Activated naive CD4-positive, alpha-beta T cell treated with anti-CD3 and anti-CD28 coated beads, Interleukin-2, amount 50 U/mL, for 24 hours (primary cell): ENCODE measurements at regions not wholly inside any gene's neighbourhood (a gene's known extent, or its start where the extent isn't known, plus 50 kb on each side); places are given as distances from the start of the nearest gene placed in this dataset.

ENCODE experiments used
- H3K27ac Mint-ChIP-seq: one replicate; pipeline ENCODE4 v1.8.0; 2021; ENCODE audit warnings: mild to moderate bottlenecking, mixed read lengths
- H3K27me3 Mint-ChIP-seq: one replicate; pipeline ENCODE4 v1.8.0; 2021; ENCODE audit warnings: mixed read lengths
- H3K36me3 Mint-ChIP-seq: one replicate; pipeline ENCODE4 v1.8.0; 2021; ENCODE audit warnings: mixed read lengths
- H3K4me1 Mint-ChIP-seq: one replicate; pipeline ENCODE4 v1.8.0; 2021; ENCODE audit warnings: mixed read lengths
- H3K4me3 Mint-ChIP-seq: one replicate; pipeline ENCODE4 v1.8.0; 2021; ENCODE audit warnings: mild to moderate bottlenecking, mixed read lengths
- H3K9me3 Mint-ChIP-seq: one replicate; pipeline ENCODE4 v1.8.0; 2021; ENCODE audit warnings: mixed read lengths

DNA sequence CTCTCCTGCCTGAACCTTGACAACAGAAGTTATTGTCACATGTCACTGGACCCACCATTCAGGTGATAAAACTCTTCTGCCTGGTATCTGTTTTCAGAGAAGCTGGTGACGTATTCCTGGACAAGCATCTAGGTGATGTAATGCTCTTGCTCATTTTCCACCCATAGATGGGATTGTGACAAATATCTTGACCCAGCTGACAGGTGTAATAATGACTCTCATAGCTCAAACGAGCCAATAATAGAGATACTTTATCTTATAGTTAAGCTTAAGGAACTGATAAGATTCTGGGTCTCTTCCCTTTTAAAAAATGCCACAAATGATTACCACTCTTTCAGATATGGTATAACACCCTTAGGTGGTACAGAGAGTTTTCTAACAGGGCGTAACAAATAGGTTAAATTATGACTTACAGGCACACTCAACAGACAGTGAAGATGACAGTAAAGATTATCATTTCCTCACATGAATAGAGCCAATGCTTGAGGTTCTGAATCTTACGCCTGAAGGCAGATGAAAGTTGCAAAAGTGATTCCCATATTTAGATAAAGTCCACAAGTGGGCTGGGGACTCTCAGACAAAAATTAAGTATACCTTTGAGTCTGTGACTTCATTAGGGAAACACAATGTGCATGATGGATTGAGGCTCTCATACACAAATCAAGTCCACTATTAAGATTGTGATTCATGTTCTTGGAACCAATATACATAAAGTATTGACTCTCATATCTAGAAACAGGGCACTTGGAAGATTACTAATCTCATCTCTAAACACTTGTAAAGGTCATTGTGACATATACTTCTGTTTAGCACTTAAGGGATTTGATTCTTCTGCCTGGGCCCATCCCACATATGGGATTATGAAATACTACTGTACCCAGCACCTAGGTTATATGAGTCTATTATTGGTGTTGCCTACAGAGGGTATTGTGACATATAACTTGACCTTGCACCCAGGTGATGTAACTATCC, 326.0 kb downstream of the RPS4Y2 start:
- Mint-ChIP-seq H3K4me3 (no peak overlapping the region), H3K27me3 (no peaks in the 10 kb centered on the region), H3K36me3 (peaks cover under 1% of the 10 kb centered on the region), H3K9me3 (peaks cover 4% of the 10 kb centered on the region), H3K4me1 (peaks cover 6% of the 10 kb centered on the region), H3K27ac (no peak overlapping the region)

DNA sequence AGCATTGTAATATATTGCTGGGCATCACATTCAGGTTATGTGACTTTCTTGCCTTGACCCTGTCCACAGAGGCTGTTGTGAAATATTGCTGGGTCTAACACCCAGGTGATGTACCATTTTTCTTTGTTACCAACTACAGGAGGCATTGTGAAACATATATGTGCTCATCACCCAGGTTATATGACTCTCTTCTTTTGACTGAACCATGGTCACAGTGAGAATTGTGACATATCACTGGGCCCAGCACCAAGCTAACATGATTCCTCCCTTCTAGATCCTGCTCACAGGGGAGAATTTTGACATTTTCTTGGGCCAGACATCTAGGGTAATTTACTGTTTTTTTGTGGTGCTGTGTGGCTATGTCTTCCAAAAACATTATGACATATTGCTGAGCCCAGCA, 326.7 kb downstream of the RPS4Y2 start:
- Mint-ChIP-seq H3K36me3 (peaks cover 2% of the 10 kb centered on the region), H3K4me3 (no peak overlapping the region), H3K4me1 (peaks cover 4% of the 10 kb centered on the region), H3K27me3 (no peaks in the 10 kb centered on the region), H3K27ac (no peak overlapping the region), H3K9me3 (peaks cover 4% of the 10 kb centered on the region)

DNA sequence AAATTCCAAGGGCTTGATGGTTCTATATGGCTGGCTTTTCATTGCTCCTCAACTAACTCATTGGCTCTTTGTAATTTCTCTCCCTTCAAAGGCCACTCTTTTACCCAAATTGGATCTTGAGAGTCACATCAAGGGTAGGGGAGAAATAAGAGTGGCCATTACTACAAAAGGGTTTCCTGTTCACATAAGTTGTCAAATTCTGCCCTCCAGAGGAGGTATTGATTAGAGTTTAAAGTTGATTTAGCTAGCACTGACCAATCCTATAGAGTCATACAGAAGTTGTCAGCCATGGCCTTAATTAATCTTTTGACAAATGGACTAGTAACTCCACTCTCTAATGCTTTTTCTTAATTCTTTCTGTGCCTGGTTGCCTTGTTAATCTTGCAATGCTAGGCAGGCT, 336.0 kb downstream of the RPS4Y2 start:
- no peaks in the 10 kb centered on the region for H3K4me1 Mint-ChIP-seq
- H3K4me3 Mint-ChIP-seq, result no peak overlapping the region
- no peak overlapping the region for H3K27ac Mint-ChIP-seq
- peaks cover 2% of the 10 kb centered on the region for H3K36me3 Mint-ChIP-seq
- H3K27me3 Mint-ChIP-seq, result no peaks in the 10 kb centered on the region
- H3K9me3 Mint-ChIP-seq, result no peaks in the 10 kb centered on the region

DNA sequence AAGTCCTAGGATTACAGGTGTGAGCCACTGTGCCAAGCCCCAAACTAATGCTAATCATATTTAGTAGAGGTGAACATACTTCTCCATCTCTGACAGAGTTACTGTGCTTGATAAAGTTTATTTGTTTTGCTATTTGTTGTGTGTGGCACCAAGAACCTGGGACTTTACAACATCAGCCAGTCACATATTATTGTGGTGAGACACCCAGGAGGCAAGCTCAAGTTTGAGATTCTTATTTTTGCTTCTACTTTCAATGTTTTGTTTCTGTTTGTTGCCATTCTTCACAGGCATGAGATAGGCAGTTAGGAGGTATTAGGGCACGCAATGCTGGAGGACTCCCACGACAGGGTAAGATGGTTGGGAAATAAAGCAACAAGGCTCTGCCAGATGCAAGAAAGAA, 346.6 kb downstream of the RPS4Y2 start:
- H3K27ac Mint-ChIP-seq, result no peak overlapping the region
- H3K27me3 Mint-ChIP-seq, result no peaks in the 10 kb centered on the region
- H3K4me1 Mint-ChIP-seq, result peaks cover 25% of the 10 kb centered on the region
- no peak overlapping the region for H3K4me3 Mint-ChIP-seq
- H3K9me3 Mint-ChIP-seq, result no peaks in the 10 kb centered on the region
- peaks cover 2% of the 10 kb centered on the region for H3K36me3 Mint-ChIP-seq

DNA sequence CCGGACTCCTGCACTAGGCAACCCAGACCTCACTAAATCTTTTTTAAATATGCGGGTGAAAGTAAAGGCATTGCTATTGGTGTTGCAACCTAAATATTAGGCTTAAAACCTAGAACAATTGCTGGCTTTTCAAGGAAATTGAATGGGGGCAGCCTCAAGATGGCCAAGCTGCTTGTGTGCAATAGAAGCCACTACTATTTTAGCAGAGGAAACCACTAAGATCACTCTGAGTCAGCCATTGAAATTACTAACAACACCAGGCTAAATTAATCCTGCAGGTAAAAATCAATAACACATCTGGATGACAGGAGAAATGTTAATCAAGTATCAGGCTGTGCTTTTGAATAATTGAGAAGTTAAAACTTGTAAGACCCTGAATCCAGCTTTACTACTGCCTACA, 348.0 kb downstream of the RPS4Y2 start:
- H3K36me3 Mint-ChIP-seq, result peaks cover 2% of the 10 kb centered on the region

DNA sequence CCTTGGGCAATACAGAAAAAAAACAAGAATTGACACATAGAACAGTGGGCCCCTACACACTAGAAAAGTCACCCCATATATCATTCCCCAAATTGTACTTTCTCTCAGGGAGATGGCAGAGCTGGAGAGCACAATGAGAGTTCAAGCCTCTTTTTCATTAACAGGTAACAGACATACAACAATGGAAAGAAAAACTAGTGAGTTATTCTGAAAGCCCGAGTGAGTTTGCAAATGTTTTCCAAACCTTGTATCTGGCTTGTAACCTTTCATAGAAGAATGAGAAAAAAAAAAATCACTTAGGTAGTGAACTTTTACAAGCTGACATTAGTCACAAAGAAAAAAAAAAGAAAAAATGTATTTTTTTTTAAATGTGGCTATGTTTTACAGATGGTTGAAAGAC, 349.6 kb downstream of the RPS4Y2 start:
- Mint-ChIP-seq H3K27ac (peak overlapping the region; percentile 85), H3K27me3 (no peaks in the 10 kb centered on the region), H3K9me3 (no peaks in the 10 kb centered on the region), H3K4me3 (no peak overlapping the region), H3K4me1 (peaks cover 46% of the 10 kb centered on the region), H3K36me3 (peaks cover 2% of the 10 kb centered on the region)

More for the DNA sequence above, 348.0 kb downstream of the RPS4Y2 start:
- no peak overlapping the region for H3K4me3 Mint-ChIP-seq
- H3K9me3 Mint-ChIP-seq, result no peaks in the 10 kb centered on the region
- no peaks in the 10 kb centered on the region for H3K27me3 Mint-ChIP-seq
- H3K27ac Mint-ChIP-seq, result no peak overlapping the region
- H3K4me1 Mint-ChIP-seq, result peaks cover 33% of the 10 kb centered on the region

DNA sequence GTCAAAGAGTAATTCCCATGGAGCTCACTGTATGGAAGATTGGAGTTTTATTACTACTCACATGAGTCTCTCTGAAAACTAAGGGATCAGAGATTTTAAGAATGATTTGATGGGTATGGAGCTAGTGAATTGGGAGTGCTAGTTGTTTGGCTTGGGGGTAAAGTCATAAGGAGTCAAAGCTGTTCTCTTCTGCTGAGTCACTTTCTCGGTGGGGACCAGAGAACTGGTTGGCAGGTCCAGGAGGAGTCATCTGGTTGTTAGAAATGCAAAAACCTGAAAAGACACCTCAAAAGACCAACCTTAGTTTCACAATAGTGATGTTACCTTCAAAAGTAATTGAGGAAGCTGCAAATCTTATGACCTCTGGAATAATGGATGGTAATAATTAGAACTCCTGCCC, 355.4 kb downstream of the RPS4Y2 start:
- Mint-ChIP-seq H3K4me1 (peaks cover 38% of the 10 kb centered on the region), H3K36me3 (peaks cover 6% of the 10 kb centered on the region), H3K27ac (no peak overlapping the region), H3K27me3 (no peaks in the 10 kb centered on the region), H3K4me3 (no peak overlapping the region), H3K9me3 (peaks cover 5% of the 10 kb centered on the region)

DNA sequence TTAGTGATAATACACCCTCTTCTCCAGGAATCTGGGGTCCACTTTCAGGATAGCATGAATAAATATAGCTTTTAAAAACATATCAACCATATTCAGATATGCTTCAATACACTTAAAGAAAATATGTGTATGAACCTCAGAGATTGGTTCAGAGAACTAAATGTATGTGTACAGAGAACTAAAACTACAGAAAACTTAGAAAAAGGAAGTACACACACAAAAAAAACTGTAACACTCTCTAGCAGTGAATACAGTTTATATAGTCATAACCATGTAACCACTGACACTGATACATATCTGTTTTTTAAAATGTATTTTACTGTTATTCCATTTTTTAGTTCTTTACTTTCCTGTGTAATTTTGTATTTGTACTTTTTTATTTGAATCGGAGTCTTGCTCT, 365.2 kb downstream of the RPS4Y2 start:
- H3K4me1 Mint-ChIP-seq, result peaks cover 13% of the 10 kb centered on the region
- no peak overlapping the region for H3K4me3 Mint-ChIP-seq
- H3K27me3 Mint-ChIP-seq, result no peaks in the 10 kb centered on the region
- peaks cover 2% of the 10 kb centered on the region for H3K36me3 Mint-ChIP-seq
- H3K27ac Mint-ChIP-seq, result no peak overlapping the region
- H3K9me3 Mint-ChIP-seq, result no peaks in the 10 kb centered on the region

DNA sequence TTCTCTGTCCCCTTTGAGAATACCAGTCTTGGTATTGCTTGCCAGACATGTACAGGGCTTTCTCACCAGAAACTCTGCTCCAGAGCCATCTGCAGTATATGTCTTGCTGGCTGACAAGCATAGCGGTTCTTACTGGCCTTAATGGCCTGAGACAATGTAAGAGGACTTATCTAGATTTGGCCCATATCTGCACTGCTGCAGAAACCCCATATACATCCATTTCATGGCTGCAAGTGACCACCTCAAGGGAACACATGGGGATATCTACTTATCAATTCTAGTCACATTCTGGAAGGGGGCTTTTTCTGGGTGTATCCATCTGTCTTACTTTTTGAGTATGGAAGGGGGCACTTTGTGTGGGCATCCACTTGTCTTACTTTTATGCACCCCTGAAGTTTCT, 375.5 kb upstream of the RBMY1B start:
- H3K27me3 Mint-ChIP-seq, result no peaks in the 10 kb centered on the region
- H3K27ac Mint-ChIP-seq, result peak overlapping the region; percentile 89
- H3K9me3 Mint-ChIP-seq, result no peaks in the 10 kb centered on the region
- H3K36me3 Mint-ChIP-seq, result peaks cover 4% of the 10 kb centered on the region
- peaks cover 43% of the 10 kb centered on the region for H3K4me1 Mint-ChIP-seq
- H3K4me3 Mint-ChIP-seq, result peak overlapping the region; percentile 26

DNA sequence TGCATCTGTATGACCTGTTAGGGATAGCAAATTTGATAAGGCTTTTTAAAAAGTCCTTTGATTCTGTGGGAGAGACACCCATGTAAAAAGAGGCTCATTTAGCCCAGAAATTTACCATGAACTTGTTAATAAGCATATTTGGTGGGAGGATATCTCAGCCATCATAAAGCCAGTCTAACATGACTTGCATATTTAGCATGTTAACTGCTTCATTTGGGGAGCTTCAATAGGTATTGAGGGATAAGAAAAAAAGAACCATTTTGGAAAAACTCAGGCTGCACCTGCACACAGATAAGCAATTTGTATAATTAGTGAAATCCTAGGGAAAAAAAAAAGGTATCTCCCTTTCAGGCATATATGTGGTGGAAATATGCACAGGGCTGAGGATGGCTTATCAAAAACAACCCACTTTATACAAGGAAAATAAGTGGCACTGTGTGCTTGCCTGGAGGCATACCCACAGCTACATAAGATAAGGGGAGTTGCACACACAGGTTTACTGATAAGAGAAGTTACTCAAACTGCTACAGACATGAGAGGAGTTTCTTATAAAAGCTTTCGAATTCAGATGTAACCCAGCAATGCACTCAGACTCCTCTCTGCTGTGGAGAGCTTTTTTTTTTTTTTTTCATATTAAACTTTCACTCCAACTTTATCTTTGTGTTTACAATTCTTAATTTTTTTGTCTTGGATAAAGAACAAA, 372.9 kb upstream of the RBMY1B start:
- no peaks in the 10 kb centered on the region for H3K9me3 Mint-ChIP-seq
- H3K4me3 Mint-ChIP-seq, result peak overlapping the region; percentile 85
- peaks cover 47% of the 10 kb centered on the region for H3K4me1 Mint-ChIP-seq
- H3K27me3 Mint-ChIP-seq, result no peaks in the 10 kb centered on the region
- peak overlapping the region; percentile 96 for H3K27ac Mint-ChIP-seq
- peaks cover 2% of the 10 kb centered on the region for H3K36me3 Mint-ChIP-seq

DNA sequence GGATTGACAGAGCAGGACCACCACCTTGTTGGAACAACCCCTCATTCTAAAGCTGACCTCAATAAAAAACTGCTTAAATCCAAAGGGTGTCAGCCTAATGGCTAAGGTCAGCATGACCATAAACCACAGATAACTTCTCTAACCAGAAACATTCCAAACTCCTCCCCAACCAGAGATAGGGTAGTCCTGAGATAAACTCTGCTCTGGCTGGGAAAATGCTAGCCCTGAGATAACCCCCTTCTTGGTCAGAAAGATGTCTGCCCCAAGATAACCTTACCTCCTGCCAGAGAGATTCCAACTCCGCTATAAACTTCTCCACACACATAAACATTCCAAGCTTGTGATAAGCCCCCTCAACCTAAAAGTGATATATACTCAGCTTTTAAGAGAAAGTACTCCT, 364.8 kb upstream of the RBMY1B start:
- peak overlapping the region; percentile 89 for H3K27ac Mint-ChIP-seq

DNA sequence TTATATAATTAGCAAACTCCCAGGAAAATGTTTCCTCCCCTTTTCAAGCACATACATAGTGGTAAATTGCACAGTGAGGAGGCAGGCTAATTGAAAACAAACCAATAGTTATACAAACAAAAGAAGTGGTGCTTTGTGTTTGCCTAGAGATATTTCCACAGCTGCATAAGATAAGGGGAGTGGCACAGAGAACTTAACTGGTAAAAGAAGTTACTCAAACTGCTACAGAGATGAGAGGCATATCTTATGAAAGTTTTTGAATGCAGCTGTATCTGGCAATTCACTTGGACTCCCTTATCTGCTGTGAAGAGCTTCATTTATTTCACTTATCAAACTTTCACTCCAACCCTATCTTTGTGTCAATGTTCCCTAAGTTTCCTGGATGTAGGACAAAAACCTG, 361.2 kb upstream of the RBMY1B start:
- Mint-ChIP-seq H3K36me3 (peaks cover 22% of the 10 kb centered on the region), H3K27me3 (no peaks in the 10 kb centered on the region), H3K9me3 (no peaks in the 10 kb centered on the region), H3K4me1 (peaks cover 23% of the 10 kb centered on the region), H3K27ac (no peak overlapping the region), H3K4me3 (no peak overlapping the region)

More for the DNA sequence above, 364.8 kb upstream of the RBMY1B start:
- no peaks in the 10 kb centered on the region for H3K27me3 Mint-ChIP-seq
- no peaks in the 10 kb centered on the region for H3K9me3 Mint-ChIP-seq
- H3K4me1 Mint-ChIP-seq, result peaks cover 32% of the 10 kb centered on the region
- peaks cover 8% of the 10 kb centered on the region for H3K36me3 Mint-ChIP-seq
- H3K4me3 Mint-ChIP-seq, result peak overlapping the region; percentile 53

DNA sequence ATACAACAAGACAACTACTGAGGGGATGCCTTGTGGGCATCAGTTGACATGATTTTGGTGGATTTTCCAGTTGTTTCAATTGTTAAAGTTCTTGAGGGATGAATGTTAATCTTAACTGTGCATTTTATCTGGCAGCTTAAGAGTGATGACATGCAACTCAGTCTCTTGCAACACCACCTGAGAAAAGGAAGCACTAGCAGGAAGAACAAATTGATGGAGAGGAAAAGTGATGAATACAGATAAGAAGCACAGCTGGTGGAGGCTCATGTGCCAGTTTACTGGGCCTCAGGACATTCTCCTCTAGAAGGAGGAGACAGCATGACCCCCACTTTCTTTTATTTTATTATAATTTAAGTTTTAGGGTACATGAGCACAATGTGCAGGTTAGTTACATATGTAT, 341.3 kb upstream of the RBMY1B start:
- Mint-ChIP-seq H3K27ac (no peak overlapping the region), H3K9me3 (no peaks in the 10 kb centered on the region), H3K4me3 (no peak overlapping the region), H3K4me1 (peaks cover 17% of the 10 kb centered on the region), H3K36me3 (peaks cover 21% of the 10 kb centered on the region), H3K27me3 (no peaks in the 10 kb centered on the region)

DNA sequence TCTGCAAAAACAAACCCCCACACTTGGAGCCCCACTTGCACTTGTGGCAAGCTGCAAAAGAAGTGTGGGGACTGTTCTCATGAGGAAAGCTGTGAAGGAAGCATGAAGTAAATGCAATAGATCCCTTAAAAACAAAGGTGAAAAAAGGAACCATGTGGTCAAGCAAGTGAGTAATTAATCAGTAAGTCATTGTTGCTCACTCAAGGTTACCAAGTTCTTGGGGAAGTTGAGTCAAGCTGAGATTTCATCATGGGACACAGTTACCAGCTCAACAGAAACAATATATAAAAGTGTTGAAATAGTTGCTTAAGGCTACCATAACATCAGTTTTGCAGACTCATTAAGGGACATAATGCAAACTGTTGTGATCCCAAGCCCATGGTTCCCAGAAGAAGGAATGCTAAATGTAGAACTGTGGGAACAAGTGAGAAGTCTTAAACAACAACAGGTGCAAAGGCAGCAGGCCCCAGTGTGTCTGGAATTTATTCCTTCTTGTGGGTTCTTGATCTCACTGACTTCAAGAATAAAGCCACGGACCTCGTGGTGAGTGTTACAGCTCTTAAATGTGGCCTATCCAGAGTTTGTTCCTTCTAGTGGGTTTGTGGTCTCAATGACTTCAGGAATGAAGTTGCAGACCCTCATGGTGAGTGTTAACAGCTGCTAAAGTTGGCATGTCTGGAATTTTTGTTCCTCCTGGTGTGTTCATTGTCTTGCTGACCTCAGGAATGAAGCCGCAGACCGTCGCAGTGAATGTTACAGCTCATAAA, 336.3 kb upstream of the RBMY1B start:
- H3K4me3 Mint-ChIP-seq, result no peak overlapping the region
- peaks cover 13% of the 10 kb centered on the region for H3K36me3 Mint-ChIP-seq
- H3K27ac Mint-ChIP-seq, result no peak overlapping the region
- peaks cover 35% of the 10 kb centered on the region for H3K4me1 Mint-ChIP-seq
- H3K9me3 Mint-ChIP-seq, result no peaks in the 10 kb centered on the region
- H3K27me3 Mint-ChIP-seq, result no peaks in the 10 kb centered on the region

DNA sequence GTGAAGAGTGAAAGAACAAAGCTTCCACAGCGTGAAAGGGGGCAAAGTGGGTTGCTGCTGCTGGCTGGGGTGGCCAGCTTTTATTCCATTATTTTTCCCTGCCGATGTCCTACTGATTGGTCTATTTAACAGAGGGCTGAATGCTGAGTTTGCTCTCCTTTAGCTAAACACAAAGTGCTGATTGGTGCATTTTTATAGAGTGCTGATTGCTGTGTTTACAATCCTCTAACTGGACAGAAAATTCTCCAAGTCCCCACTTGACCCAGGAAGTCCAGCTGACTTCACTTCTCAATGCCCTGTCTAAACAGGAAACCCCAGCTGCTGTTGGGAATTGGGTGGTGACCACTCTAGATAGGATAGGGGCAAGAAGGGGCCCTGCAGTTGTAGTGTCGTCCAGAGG, 335.6 kb upstream of the RBMY1B start:
- Mint-ChIP-seq H3K27me3 (no peaks in the 10 kb centered on the region), H3K9me3 (no peaks in the 10 kb centered on the region), H3K4me3 (no peak overlapping the region), H3K4me1 (peaks cover 38% of the 10 kb centered on the region), H3K36me3 (peaks cover 13% of the 10 kb centered on the region), H3K27ac (peak overlapping the region; percentile 46)
